GM06990 (cell line): ENCODE measurements at regions not wholly inside any gene's neighbourhood (a gene's known extent, or its start where the extent isn't known, plus 50 kb on each side); places are given as distances from the start of the nearest gene placed in this dataset.

Experiments
- DNase-seq: peaks from one replicate; pipeline ENCODE4 v3.0.0-alpha.2; 2011; ENCODE audit not compliant: insufficient read length; ENCODE audit errors: extremely low read depth
- H3K27me3 ChIP-seq: replicated peaks from 2 replicates; pipeline ENCODE4 v1.6.0; 2011; ENCODE audit warnings: low read length; ENCODE audit not compliant: control insufficient read depth, insufficient read depth
- H3K36me3 ChIP-seq: 2 replicates; pipeline ENCODE4 v1.5.1; 2011; ENCODE audit warnings: low read length; ENCODE audit not compliant: control insufficient read depth, insufficient read depth
- H3K4me3 ChIP-seq: replicated peaks from 2 replicates; pipeline ENCODE4 v1.5.1; 2011; ENCODE audit warnings: low read depth, mild to moderate bottlenecking, control low read depth, low read length
- CTCF ChIP-seq: IDR thresholded peaks from 2 replicates; pipeline ENCODE4 v1.5.1; 2011; ENCODE audit warnings: low read length, control low read depth, mild to moderate bottlenecking, inconsistent platforms; ENCODE audit not compliant: insufficient read depth, poor library complexity, severe bottlenecking

DNA sequence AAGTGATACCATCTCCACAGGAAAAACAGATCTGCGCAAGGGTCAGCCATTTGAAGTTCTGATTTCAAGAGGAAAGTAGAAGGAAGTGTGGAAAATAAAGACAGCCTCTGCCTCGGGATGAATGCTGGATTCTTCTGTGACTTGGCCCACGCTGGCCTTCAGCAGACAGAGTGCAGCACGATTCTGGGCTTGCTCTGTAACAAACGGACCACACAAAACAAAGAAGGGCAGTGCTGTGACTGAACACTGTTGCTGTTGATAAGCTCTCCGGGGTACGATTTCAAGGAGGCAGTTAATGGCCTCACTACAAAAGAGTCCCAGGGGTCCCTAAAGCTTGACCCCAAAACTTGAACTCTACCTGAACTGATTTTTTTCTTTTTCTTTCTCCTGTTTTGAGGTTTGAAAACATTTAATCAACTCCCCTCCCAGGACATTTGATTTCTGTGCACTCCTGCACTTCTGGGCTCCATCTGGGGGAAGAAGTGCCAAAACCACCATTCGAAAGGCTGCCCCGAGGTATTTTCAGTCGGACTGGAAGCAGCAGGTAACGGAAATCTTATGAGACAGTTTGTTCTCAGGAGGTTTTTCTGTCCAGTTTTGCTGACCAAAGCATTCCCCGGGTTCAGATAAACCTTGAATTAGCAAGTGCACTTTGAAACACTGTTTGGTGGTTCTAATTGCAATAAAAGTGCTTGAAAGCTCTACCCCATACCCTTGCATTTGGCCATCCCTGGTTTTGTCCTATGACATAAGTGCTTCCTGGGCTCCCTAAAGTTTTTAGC, 189.6 kb downstream of the MYLK4 start:
- Histone ChIP-seq H3K4me3 (no peak overlapping the region), H3K36me3 (no peaks in the 10 kb centered on the region), H3K27me3 (peaks cover 2% of the 10 kb centered on the region; the same call in 1 of the 2 replicates)
- TF ChIP-seq CTCF, result no peak
- no peak for DNase-seq

GRCh38 chr6:2560140-2560818, 190.4 kb downstream of the MYLK4 start:
- Histone ChIP-seq H3K36me3 (no peaks in the 10 kb centered on the region), H3K27me3 (peaks cover 2% of the 10 kb centered on the region; the same call in 1 of the 2 replicates), H3K4me3 (no peak overlapping the region)
- no peak for DNase-seq
- TF ChIP-seq CTCF, result no peak

DNA sequence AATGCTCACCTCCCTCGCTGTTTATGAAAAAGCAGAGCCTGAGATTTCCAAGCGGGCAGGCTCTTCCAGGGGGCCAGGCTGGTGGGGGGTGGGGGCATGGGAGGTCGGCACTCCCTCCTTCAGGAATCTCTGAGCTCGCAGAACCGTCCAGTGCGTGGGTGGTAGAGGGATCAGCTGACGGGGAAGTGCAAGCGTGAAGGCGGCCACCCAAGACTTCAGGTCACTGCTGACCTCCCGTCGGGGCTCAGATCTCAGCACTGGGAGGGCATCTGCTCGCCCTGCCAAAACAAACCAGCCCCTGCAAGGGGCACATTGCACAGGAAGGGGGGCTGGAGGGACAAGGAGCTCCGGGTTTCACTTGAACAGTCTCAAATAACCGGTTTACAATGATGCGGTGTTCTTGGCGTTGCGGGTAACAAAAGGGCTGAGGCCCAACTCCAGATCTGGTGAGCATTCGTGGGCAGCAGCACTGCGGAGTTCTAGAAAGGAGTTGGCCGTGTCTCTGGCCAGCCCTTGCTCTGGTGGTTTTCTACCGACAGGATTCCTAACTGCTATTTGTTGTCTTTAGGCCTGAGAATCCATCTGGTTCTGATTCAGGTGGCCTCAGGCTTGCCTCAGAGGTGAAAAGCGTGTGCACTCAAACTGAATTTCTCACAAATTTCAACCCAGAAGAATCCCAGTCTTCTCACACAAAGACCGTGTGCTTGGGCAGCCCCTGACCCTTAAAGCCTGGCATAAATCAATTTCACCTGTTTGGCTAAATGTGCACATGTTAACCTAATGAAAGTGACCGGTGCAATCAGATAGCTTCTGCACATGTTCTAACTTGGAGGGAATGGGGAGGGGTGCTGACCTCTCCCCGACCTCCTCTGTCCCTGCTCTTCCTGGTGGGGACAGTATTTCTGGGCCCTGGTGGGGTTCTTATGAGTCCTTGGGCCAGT, 191.6 kb downstream of the MYLK4 start:
- H3K36me3 ChIP-seq, result no peaks in the 10 kb centered on the region
- TF ChIP-seq CTCF, result no peak

GRCh38 chr6:2558098-2558680, 192.5 kb downstream of the MYLK4 start:
- peaks cover 2% of the 10 kb centered on the region; the same call in 1 of the 2 replicates for H3K27me3 ChIP-seq
- no peak for DNase-seq
- no peak overlapping the region for H3K4me3 ChIP-seq
- H3K36me3 ChIP-seq, result no peaks in the 10 kb centered on the region
- TF ChIP-seq CTCF, result no peak

More for the DNA sequence above, 191.6 kb downstream of the MYLK4 start:
- DNase-seq, result no peak
- Histone ChIP-seq H3K4me3 (no peak overlapping the region), H3K27me3 (peaks cover 2% of the 10 kb centered on the region; the same call in 1 of the 2 replicates)

GRCh38 chr6:2557181-2557720, 193.5 kb downstream of the MYLK4 start:
- H3K27me3 ChIP-seq, result peaks cover 2% of the 10 kb centered on the region; the same call in 1 of the 2 replicates
- DNase-seq, result no peak
- no peaks in the 10 kb centered on the region for H3K36me3 ChIP-seq
- H3K4me3 ChIP-seq, result no peak overlapping the region
- no peak for TF ChIP-seq CTCF
